Tibial nerve (tissue), 3 donors: ENCODE measurements at regions not wholly inside any gene's neighbourhood (a gene's known extent, or its start where the extent isn't known, plus 50 kb on each side); places are given as distances from the start of the nearest gene placed in this dataset.

Experiments used
- CTCF ChIP-seq, 5 experiments: fragments of 200-600 bp in 3 of 5; fragments of 450-650 bp in 2 of 5; sonication (generic) in 3 of 5; IDR thresholded peaks; one replicate each; pipeline ENCODE4 v1.5.1; 2016 to 2019; ENCODE audit warnings: antibody characterized with exemption in 5 of 5, mild to moderate bottlenecking in 3 of 5, moderate library complexity in 2 of 5
- POLR2A ChIP-seq, 2 donors: fragments of 450-650 bp; IDR thresholded peaks; one replicate each; pipeline ENCODE4 v1.6.1; 2017; ENCODE audit warnings: antibody characterized with exemption in 2 of 2, mild to moderate bottlenecking in 2 of 2, moderate library complexity in 2 of 2

DNA sequence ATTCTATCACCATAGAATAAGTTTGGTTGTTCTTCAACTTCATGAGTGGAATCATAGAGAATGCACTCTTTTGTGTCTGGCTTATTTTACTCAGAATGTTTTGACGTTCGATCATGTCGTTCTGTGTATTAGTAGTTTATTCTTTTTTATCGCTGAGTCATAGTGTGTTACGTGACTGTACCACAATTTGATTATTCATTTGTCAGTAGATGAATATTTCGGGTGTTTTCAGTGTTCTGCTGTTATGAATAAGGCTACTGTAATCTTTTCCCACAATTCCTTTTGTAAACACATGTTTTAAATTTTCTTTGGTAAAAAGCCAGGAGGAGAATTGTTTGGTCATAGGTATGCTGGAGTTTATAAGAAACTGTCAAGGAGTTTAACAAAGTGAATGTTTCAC, 279.9 kb upstream of the B3GAT1 start:
- TF ChIP-seq CTCF (IDR thresholded peaks at IDR 0.05) (no peak), POLR2A (IDR thresholded peaks at IDR 0.05) (no peak)
